GM19351 (cell line): ENCODE measurements at regions not wholly inside any gene's neighbourhood (a gene's known extent, or its start where the extent isn't known, plus 50 kb on each side); places are given as distances from the start of the nearest gene placed in this dataset.
"Not testable (repeated sequence)": the region's sequence is repeated elsewhere in the genome, so short reads cannot be mapped to it uniquely, and the experiment has no call there.

Experiments used
- ATAC-seq: cut with Tn5 transposase; IDR thresholded peaks from one replicate; pipeline ENCODE4 v1.9.1; 2021; ENCODE audit warnings: mild to moderate bottlenecking, moderate library complexity; ENCODE audit not compliant: unreplicated experiment

DNA sequence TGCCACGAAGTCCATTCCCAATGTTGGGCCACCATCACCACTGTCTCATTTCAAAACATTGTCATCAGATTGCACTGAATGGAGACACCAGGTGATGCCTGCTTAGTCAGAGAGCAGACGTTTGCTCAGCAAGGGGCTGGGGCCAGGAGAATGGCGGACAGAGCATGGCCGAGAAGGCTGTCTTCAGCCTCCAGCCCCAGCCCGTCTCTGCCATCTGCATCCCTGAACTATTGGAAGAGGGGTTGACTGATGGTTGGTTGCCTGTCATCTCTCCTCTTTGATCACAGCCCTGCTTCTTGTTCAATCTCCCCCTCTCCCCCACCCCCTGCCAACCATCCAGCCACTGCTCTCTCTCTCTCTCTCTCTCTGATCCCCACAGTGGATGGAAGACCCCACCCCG, 140.9 kb downstream of the SHOX start:
- ATAC-seq = no peak

DNA sequence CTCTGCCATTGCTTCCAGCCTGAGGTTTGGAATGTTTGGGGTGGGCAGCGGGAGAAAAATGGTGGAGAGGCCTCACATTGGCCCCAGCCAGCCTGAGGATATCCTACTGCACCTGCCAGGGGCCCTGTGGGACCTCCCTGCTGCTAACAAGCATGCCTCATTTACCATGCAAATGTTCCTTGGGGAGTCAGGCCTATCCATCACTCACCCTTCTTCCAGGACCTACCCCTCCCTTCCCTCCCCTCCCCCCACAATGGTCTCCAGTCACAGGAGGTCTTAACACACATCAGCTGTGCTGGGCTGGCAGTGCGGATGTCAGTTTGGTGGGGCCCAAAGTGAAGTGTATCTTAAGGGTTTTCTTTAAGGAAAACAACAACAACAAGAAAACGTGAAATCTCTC, 139.2 kb downstream of the SHOX start:
- no peak for ATAC-seq

DNA sequence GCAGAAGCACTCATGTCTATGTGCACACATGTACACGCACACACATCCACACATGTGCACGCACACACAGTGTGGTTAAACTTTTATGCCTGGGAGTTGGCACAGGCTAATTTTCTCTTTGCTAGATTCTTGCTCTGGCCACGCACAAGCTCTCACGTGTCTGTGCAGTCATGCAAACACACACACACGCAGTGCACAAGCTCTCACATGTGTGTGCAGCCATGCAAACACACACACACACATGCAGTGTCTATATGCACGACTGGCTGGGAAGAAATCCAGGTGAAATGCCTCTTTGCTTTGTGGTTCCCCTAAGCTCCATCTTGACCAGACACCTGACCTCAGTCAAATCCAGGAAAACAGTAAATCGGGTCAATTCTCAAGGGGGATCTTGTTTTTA, 138.0 kb downstream of the SHOX start:
- ATAC-seq = no peak

DNA sequence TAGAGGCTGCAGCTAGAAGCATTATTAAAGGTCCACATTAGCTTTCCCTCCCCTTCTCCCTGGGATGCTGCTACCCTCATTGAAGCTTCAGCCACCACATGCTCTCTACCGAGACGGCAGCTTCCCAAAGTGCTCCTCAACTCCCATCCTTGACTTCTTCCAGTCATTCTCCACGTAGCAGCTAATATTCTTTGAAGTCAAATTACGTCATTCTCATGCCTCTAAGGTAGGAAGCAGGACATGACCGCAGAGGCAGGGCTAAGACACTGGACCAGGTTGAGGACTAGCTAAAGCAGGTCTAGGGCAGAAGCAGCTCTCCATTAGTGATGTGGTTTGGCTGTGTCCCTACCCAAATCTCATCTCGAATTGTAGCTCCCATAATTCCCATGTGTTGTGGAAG, 128.3 kb downstream of the SHOX start:
- ATAC-seq = no peak

DNA sequence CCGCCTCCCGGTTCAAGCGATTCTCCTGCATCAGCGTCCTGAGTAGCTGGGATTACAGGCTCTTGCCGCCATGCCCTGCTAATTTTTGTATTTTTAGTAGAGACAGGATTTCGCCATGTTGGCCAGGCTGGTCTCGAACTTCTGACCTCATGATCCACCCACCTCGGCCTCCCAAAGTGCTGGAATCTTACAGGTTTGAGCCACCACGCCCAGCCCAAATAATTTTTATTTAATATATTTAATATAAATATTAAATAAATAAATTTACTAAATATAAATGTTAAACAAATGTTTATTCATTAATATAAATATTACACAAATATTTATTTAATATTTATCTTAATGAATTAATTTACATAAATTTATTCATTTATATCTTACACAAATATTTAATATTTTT, 120.2 kb downstream of the SHOX start:
- ATAC-seq = no peak

DNA sequence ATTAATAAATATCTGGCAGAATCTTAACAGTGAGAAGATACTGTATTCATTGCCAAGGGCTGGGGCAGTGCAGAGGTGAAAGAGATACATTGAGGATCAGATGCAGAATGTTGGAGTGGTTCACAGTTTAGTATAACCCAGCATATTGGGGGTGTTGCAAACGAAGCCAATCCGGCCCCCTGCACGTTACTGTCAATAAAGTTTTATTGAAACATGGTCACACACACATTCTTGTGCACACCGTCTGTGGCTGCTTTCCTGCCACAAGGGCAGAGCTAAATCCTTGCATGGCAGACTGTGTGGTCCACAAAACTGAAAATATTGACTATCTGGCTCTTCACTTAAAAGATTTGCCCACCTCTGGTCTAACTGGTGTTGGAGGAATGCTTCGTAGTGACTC, 119.7 kb downstream of the SHOX start:
- no peak for ATAC-seq

DNA sequence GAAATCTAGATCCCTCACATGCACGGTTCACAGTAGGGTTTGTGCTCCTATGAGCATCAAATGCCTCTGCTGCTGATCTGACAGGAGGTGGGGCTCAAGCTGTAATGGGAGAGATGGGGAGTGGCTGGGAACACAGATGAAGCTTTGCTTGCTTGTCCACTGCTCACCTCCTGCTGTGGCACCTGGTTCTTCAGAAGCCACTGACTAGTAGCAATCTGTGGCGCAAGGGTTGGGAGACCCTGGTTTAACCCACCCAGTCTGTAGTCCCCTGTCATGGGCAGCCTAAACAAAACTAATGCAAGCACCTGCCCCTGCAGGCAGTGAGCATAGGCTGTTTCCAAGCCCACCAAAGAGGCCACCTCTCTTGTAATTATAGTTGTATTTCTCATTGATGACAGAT, 116.6 kb downstream of the SHOX start:
- ATAC-seq = no peak

DNA sequence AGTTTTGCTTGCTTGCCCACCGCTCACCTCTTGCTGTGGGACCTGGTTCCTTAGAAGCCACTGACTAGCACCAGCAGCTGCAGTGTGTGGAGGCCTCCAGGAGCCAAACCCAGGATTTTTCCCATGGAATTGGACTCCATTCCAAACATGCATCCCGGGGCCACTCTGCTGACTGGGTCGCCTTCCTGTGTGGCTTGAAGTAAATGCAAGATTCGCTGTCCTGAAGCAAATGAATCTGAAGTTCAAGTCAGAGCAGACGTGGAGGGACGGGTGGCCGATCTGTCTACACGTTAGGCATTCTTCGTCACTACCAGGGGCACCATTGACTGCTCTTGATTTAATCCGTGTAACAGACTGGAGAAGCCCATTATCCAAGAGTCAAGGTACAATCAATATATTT, 109.0 kb downstream of the SHOX start:
- ATAC-seq = no peak

DNA sequence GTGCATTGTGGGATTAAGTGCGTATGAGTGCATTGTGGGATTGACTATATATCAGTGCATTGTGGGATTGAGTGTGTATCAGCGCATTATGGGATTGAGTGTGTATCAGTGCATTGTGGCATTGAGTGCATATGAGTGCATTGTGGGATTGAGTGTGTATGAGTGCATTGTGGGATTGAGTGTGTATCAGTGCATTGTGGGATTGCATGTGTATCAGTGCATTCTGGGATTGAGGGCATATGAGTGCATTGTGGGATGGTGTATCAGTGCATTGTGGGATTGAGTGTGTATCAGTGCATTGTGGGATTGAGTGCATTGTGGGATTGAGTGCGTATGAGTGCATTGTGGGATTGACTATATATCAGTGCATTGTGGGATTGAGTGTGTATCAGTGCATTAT, 106.4 kb downstream of the SHOX start:
- not testable (repeated sequence) for ATAC-seq

DNA sequence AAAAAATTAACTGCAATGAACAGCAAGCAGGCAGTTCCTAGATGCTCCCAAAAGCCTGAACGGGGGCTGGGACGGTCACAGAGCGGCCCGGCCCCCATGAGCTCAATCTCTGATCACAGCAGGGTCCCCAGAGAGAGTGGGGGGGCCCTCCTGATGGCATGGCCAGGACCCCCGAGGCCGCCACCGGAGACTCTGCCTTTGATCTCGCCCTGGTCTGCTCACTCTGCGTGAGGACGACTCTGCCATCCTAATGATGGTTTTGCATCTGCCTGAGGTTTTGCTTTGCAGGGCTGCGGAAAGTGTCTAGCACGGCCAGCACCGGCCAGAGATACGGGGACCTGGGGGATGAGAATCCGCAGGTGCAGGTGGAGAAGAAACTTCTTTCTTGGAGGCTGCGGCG, 103.8 kb downstream of the SHOX start:
- no peak for ATAC-seq

DNA sequence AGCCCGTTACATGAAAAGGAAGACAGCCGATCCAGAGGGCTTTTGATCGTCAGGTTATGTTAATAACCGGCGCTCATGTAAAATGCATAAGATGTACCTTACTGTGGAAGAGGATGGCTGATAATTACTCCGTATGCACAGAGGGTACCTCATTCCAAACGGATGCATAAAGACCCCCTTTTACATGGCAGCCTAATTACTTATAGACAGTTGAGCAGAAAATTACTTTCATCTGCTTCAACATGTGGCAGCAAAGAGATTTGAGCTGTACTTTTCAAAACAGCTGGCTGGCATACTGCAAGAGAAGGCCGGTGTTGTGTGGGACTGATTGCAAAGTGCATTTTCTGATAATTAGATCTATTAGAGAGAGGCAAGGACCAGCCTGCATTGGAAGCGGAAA, 103.4 kb downstream of the SHOX start:
- no peak for ATAC-seq

DNA sequence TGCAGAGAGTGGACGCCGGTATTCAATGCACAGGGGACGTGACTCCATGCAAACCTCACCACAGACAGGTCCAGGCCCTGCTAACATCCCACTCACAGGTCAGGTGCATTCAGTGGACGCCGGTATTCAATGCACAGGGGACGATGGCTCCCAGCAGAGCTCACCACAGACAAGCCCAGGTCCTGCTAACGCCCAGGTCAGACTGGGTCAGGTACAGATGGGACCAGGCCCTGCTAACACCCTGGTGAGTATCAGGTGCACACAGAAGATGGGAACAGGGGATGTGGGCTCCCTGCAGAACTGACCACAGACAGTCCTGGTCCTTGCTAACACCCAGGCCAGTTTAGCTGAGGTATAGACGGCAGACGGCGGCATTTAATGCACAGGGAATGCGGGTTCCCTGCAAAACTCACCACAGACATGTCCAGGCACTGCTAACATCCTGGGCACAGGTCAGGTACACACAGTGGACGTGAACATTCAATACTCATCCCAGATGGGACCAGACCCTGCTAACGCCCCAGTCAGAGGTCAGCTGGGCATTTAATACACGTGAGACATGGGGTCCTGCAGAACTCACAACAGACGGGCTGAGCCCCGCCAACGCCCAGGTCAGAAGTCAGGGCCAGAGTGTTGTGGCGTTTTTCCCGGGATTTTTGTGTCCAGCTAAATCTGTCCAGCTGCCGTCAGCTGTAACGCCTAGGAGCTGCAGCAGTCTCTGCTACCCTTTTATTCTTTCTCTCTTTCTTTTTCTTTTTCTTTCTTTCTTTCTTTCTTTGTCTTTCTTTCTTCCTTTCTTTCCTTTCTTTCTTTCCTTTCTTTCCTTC, 99.2 kb downstream of the SHOX start:
- ATAC-seq = no peak

DNA sequence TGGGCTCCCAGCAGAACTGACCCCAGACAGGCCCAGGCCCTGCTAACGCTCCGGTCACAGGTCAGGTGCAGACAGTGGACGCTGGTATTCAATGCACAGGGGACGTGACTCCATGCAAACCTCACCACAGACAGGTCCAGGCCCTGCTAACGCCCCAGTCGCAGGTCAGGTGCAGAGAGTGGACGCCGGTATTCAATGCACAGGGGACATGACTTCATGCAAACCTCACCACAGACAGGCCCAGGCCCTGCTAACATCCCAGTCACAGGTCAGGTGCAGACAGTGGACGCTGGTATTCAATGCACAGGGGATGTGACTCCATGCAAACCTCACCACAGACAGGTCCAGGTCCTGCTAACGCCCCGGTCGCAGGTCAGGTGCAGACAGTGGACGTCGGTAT, 98.5 kb downstream of the SHOX start:
- not testable (repeated sequence) for ATAC-seq

DNA sequence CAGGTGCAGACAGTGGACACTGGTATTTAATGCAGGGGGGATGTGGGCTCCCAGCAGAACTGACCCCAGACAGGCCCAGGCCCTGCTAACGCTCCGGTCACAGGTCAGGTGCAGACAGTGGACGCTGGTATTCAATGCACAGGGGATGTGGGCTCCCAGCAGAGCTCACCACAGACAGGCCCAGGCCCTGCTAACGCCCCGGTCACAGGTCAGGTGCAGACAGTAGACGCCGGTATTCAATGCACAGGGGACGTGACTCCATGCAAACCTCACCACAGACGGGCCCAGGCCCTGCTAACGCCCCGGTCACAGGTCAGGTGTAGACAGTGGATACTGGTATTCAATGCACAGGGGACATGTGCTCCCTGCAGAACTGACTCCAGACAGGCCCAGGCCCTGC, 98.0 kb downstream of the SHOX start:
- ATAC-seq = not testable (repeated sequence)

DNA sequence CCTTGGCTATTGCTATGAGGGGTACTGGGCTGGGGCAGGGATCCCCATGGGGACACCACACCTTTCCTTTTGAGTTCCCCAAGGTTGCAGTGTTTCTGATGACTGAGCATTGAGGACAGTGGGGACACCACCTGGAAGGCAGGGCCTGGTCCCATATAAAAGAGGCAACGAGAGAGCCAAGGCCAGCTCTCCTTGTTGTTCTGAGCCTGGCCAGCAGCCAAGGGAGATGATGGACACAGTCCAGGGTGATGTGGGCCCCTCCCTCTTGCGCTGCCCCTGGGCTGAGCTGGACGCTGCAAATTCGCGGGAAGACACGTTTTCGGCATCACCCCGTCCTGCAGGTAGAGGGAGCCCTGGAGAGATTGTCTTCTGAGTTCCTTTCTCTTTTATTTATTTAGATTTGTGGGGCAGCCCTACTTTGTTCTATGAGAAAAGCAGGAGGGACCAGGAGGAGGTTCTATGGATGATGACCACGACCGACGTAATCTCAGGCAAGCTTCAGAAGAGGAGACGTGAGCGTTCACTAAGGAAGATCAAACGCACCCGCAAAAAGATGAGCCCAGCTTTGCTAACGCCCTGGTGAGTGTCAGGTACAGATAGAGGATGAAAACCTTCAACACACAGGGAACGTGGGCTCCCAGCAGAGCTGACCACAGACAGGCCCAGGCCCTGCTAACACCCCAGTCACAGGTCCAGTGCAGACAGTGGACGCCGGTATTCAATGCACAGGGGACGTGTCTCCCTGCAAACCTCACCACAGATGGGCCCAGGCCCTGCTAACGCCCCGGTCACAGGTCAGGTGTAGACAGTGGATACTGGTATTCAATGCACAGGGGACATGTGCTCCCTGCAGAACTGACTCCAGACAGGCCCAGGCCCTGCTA, 97.4 kb downstream of the SHOX start:
- no peak for ATAC-seq

DNA sequence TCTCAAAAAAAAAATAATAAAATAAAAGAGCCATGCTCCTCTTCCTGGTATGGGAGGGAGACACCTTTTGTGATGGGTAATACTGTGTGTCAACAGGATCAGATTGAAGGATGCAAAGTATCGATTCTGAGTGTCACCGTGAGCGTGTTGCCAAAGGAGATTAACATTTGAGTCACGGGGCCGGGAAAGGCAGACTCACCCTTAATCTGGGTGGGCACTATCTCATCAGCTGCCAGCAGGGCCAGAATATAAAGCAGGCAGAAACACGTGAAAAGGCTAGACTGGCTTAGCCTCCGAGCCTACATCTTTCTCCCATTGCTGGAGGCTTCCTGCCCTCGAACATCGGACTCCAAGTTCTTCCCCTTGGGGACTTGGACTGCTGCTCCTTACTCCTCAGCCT, 95.4 kb downstream of the SHOX start:
- ATAC-seq = no peak

DNA sequence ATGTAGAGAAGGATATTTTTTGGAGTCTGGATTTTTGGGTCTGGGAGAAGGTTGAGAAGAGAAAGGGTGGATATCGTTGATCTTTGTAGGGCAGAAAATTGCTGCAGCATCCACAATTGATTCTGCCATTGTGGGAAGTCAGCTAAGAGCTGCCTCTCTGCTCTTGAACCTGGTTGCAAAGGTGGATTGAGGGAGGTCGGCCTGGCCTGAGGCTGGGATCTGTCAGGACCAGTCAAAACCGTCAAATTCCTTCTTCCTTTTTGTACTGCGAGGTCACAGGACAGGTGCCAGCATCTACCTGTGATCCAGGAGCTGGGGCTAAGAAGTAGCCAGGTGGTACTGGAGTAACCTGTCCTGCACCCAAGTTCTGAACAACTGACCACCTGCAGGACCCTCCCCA, 93.7 kb downstream of the SHOX start:
- no peak for ATAC-seq

DNA sequence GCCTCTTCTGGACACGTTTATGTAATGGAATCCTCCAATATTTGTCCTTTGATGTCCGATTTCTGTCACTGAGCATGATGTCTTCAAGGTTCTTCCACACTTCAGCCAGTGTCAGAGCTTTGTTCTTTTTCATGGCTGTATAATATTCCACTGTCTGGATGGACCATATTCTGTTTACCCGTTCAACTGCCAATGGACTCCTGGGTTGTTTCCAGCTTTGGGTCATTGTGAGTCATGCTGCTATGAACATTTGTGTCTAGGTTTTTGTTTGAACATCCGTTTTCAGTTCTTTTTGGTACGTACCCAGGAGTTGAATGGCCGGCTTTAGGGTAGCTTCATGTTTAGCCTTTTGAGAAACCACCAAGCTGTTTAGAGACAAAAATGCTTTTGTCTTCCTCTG, 93.2 kb downstream of the SHOX start:
- no peak for ATAC-seq

DNA sequence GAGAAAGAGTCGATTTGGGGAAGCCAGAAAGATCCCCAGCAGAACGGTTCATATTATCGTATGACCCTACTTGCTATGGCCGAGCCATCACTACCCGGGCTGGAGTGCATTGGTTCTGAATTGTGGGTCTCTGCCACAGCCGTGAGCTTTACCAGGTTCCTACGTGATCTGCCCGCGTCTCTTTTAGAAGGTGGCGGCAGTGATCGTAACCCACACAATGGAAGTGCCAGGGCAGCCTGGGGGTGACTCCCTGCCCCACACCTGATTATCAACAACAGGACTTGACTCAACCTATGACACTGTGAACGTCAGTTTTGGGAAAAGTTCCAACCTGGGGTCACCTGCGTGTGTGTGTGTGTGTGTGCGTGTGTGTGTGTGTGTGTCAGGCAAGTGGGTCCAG, 90.8 kb downstream of the SHOX start:
- ATAC-seq = no peak

DNA sequence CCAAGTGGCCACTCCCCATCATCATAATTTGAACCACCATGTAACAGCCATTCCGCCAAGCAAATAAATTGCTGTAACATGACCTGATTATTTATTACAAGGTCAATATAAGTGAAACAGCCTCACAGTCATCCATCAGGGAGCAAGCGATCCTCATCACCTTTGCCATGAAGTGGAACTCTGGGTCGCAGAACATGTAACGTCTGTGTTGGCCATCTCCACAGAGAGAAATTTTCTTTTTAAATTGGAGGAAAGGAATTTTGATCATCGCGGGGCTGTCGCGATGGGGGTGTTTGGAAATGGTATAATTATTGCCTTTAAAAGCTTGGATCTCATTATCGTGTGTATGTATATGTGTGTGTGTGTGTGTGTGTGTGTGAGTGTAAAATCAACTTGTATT, 90.2 kb downstream of the SHOX start:
- ATAC-seq = no peak

DNA sequence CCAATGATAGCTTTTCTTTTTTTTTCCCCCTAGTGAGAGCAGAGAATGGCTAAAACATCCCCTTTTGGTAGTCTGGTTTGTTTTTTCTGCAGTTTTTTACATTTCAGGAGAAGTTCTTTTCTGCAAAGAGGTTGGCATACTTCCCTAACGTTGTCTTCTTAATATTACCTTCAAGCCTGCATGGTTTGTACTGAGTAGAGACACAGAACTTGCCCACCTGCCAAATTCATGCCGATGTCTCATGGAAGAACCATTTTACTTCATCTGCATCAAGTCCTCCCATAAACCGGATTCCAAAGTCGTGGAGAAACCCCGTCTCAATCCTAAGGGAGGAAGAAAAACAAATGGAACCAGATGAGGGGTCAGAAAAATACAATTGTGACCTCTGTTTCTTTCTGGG, 89.7 kb downstream of the SHOX start:
- ATAC-seq = no peak

DNA sequence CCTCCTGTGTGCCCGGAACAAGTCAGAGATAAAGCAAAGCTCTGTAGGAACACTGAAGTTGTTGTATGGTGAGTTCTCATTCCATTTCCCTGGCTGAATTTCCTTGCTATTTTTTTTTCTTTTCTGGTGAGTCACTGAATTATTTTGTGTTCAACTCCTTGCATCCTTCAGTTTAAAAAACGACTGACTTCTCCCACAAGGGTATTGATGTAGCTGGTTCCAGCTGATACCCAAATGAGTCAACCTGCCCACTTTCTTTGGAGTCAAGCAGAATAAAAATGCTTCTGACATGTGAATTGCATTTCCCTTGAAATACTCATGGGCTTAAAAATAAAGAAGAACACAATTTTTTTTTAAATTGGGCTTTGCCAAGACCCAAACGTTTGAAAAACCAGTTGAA, 85.5 kb downstream of the SHOX start:
- no peak for ATAC-seq
